ENCODE measurements at regions not wholly inside any gene's neighbourhood (a gene's known extent, or its start where the extent isn't known, plus 50 kb on each side); places are given as distances from the start of the nearest gene placed in this dataset.

DNA sequence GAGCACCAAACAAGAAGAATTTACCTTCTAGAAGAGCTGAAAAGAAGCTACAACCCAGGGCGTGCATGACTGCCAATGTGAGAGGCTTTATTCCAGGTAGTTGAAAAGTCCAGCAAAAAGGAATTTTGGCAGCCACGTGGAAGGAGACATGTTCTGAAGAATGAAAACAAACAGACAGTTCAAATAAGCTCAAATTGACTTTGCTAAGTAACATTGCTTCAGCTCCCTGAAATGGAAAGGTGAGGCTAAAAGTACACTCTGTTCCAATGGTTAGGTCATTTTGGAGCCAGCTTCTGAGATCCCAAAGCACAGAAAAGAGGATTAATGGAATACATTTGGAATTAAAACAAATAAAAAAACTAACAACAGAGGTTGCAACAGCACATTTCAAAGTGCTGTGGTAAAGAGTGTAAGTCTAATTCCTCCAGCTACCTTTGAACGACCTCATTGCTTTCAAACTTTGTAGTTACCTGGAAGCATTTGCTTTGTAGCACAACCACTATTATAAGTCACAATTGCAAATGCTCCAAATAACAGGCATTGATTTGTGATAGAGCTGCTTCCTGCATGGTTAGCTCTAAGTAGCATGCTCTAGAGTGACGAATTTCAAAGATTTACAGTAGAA is 405.3 kb upstream of the EDA2R start:
- no peak for TF ChIP-seq TAF1 (IDR thresholded peaks at IDR 0.05; ENCODE audit: low read depth)
- TF ChIP-seq, protein P1, sequence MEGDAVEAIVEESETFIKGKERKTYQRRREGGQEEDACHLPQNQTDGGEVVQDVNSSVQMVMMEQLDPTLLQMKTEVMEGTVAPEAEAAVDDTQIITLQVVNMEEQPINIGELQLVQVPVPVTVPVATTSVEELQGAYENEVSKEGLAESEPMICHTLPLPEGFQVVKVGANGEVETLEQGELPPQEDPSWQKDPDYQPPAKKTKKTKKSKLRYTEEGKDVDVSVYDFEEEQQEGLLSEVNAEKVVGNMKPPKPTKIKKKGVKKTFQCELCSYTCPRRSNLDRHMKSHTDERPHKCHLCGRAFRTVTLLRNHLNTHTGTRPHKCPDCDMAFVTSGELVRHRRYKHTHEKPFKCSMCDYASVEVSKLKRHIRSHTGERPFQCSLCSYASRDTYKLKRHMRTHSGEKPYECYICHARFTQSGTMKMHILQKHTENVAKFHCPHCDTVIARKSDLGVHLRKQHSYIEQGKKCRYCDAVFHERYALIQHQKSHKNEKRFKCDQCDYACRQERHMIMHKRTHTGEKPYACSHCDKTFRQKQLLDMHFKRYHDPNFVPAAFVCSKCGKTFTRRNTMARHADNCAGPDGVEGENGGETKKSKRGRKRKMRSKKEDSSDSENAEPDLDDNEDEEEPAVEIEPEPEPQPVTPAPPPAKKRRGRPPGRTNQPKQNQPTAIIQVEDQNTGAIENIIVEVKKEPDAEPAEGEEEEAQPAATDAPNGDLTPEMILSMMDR (IDR thresholded peaks at IDR 0.05; ENCODE audit: poor library complexity, severe bottlenecking), result no peak

Measured in neural cell (in vitro differentiated cells).